HepG2 (cell line): ENCODE measurements at regions not wholly inside any gene's neighbourhood (a gene's known extent, or its start where the extent isn't known, plus 50 kb on each side); places are given as distances from the start of the nearest gene placed in this dataset.

ENCODE experiments used
- CEBPG ChIP-seq: IDR thresholded peaks from 2 replicates; pipeline ENCODE4 v1.6.1; 2016
- EHMT2 ChIP-seq: fragments of 200-600 bp; sonication (generic); IDR thresholded peaks from 2 replicates; pipeline ENCODE4 v1.7.0; 2017; ENCODE audit warnings: antibody characterized with exemption, low read depth, low read length, borderline replicate concordance
- HNRNPK ChIP-seq: fragments of 200-400 bp; formaldehyde crosslinking; IDR thresholded peaks from 2 replicates; pipeline ENCODE4 v1.6.1; 2018; ENCODE audit warnings: low read length, low read depth, moderate library complexity, mild to moderate bottlenecking; ENCODE audit not compliant: poor library complexity, severe bottlenecking
- KDM5B ChIP-seq: sonication (generic); formaldehyde crosslinking; IDR thresholded peaks from 2 replicates; pipeline ENCODE4 v1.4.0; 2020; ENCODE audit warnings: missing genetic modification reagents, mild to moderate bottlenecking, borderline replicate concordance
- KIAA2018 ChIP-seq: sonication (generic); formaldehyde crosslinking; IDR thresholded peaks from 2 replicates; pipeline ENCODE4 v1.5.0; 2020; ENCODE audit warnings: mild to moderate bottlenecking, missing genetic modification reagents, borderline replicate concordance
- MTA1 ChIP-seq: sonication (generic); formaldehyde crosslinking; IDR thresholded peaks from 2 replicates; pipeline ENCODE4 v1.4.0; 2020; ENCODE audit warnings: missing genetic modification reagents, mild to moderate bottlenecking, borderline replicate concordance
- MTA3 ChIP-seq: sonication (generic); formaldehyde crosslinking; IDR thresholded peaks from 2 replicates; pipeline ENCODE4 v1.4.0; 2020; ENCODE audit warnings: missing genetic modification reagents
- SIN3B ChIP-seq: fragments of 150-350 bp; IDR thresholded peaks from 2 replicates; pipeline ENCODE4 v1.6.1; 2014; ENCODE audit warnings: low read length
- SKI ChIP-seq: fragments of 450-650 bp; IDR thresholded peaks from one replicate; pipeline ENCODE4 v1.6.1; 2018; ENCODE audit warnings: mild to moderate bottlenecking; ENCODE audit not compliant: partially characterized antibody
- SOX5 ChIP-seq: IDR thresholded peaks from 2 replicates; pipeline ENCODE4 v1.6.1; 2016; ENCODE audit warnings: borderline replicate concordance
- SRY ChIP-seq: sonication (generic); formaldehyde crosslinking; IDR thresholded peaks from 2 replicates; pipeline ENCODE4 v1.8.0; 2022; ENCODE audit warnings: mild to moderate bottlenecking, missing genetic modification reagents
- ZNF136 ChIP-seq: sonication (generic); formaldehyde crosslinking; IDR thresholded peaks from 2 replicates; pipeline ENCODE4 v1.8.1; 2022; ENCODE audit warnings: low read depth, mild to moderate bottlenecking, moderate library complexity, missing genetic modification reagents
- ZNF207 ChIP-seq: fragments of 450-650 bp; IDR thresholded peaks from 2 replicates; pipeline ENCODE4 v1.6.1; 2016; ENCODE audit warnings: antibody characterized with exemption, borderline replicate concordance
- ZNF292 ChIP-seq: sonication (generic); formaldehyde crosslinking; IDR thresholded peaks from 2 replicates; pipeline ENCODE4 v1.8.1; 2022; ENCODE audit warnings: mild to moderate bottlenecking, low read depth, missing genetic modification reagents, borderline replicate concordance
- ZNF382 ChIP-seq: sonication (generic); formaldehyde crosslinking; IDR thresholded peaks from 2 replicates; pipeline ENCODE4 v1.5.0; 2020; ENCODE audit warnings: missing genetic modification reagents, mild to moderate bottlenecking, borderline replicate concordance
- ZNF431 ChIP-seq: sonication (generic); formaldehyde crosslinking; IDR thresholded peaks from 2 replicates; pipeline ENCODE4 v1.9.0; 2022; ENCODE audit warnings: missing genetic modification reagents, low read depth, mild to moderate bottlenecking, borderline replicate concordance
- ZNF446 ChIP-seq: sonication (generic); formaldehyde crosslinking; IDR thresholded peaks from 2 replicates; pipeline ENCODE4 v1.5.0; 2020; ENCODE audit warnings: mild to moderate bottlenecking, missing genetic modification reagents
- ZNF510 ChIP-seq: sonication (generic); formaldehyde crosslinking; IDR thresholded peaks from 2 replicates; pipeline ENCODE4 v1.4.0; 2020; ENCODE audit warnings: low read depth, mild to moderate bottlenecking, missing genetic modification reagents
- ZNF549 ChIP-seq: sonication (generic); formaldehyde crosslinking; IDR thresholded peaks from 2 replicates; pipeline ENCODE4 v1.5.0; 2020; ENCODE audit warnings: missing genetic modification reagents
- ZNF558 ChIP-seq: sonication (generic); formaldehyde crosslinking; IDR thresholded peaks from 2 replicates; pipeline ENCODE4 v1.9.0; 2022; ENCODE audit warnings: mild to moderate bottlenecking, missing genetic modification reagents, borderline replicate concordance
- ZNF83 ChIP-seq: sonication (generic); formaldehyde crosslinking; IDR thresholded peaks from 2 replicates; pipeline ENCODE4 v1.4.0; 2020; ENCODE audit warnings: missing genetic modification reagents, mild to moderate bottlenecking, borderline replicate concordance
- TF ChIP-seq, protein P1 (sequence below): IDR thresholded peaks from 2 replicates; pipeline ENCODE4 v1.6.1; 2016; ENCODE audit warnings: missing biosample characterization, missing genetic modification reagents, low read depth

GRCh38 chr7:130899638-130900401 is 165.8 kb upstream of the KLF14 start (continued):
- TF ChIP-seq EHMT2 (no peak; the same call in 1 of the 2 replicates), CEBPG (CRISPR knock-in tag) (peak; percentile 96), ZNF558 (CRISPR knock-in tag) (no peak), ZNF446 (CRISPR knock-in tag) (no peak), ZNF292 (CRISPR knock-in tag) (peak; percentile 79; the same call in 1 of the 2 replicates), ZNF510 (no peak), MTA1 (CRISPR knock-in tag) (peak; percentile 81), SRY (CRISPR knock-in tag) (no peak), SOX5 (CRISPR knock-in tag) (peak; percentile 92), KDM5B (no peak), KIAA2018 (CRISPR knock-in tag) (no peak), ZNF207 (no peak), ZNF83 (CRISPR knock-in tag) (no peak), SIN3B (peak; percentile 24; the same call in 1 of the 2 replicates), ZNF382 (CRISPR knock-in tag) (no peak), ZNF136 (no peak), SKI (peak; percentile 23), HNRNPK (no peak), MTA3 (no peak), ZNF431 (CRISPR knock-in tag) (0 out of 2 replicates have a peak, but pooled peaks have one; percentile 25), ZNF549 (no peak)
- TF ChIP-seq, protein P1, sequence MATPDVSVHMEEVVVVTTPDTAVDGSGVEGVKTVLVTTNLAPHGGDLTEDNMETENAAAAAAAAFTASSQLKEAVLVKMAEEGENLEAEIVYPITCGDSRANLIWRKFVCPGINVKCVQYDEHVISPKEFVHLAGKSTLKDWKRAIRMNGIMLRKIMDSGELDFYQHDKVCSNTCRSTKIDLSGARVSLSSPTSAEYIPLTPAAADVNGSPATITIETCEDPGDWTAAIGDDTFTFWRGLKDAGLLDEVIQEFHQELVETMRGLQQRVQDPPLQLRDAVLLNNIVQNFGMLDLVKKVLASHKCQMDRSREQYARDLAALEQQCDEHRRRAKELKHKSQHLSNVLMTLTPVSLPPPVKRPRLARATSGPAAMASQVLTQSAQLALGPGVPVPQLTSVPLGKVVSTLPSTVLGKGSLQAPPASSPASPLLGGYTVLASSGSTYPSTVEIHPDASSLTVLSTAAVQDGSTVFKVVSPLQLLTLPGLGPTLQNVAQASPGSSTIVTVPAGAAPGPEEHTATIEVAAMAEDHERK (CRISPR knock-in tag) = no peak
